ENCODE measurements at regions not wholly inside any gene's neighbourhood (a gene's known extent, or its start where the extent isn't known, plus 50 kb on each side); places are given as distances from the start of the nearest gene placed in this dataset.

GRCh38 chr7:68420342-68421192 is 1177.7 kb upstream of the AUTS2 start:
- no peak overlapping the region for H2BK5ac ChIP-seq (ENCODE audit: low read length)
- H3K4ac ChIP-seq (ENCODE audit: low read depth, low read length), result no peak overlapping the region
- no peak overlapping the region for H3K4me2 ChIP-seq (ENCODE audit: low read length)
- no peak overlapping the region for H4K5ac ChIP-seq (ENCODE audit: low read length)
- H4K8ac ChIP-seq (ENCODE audit: low read depth, low read length), result no peak overlapping the region
- no peaks in the 10 kb centered on the region for H3K27me3 ChIP-seq (ENCODE audit: insufficient read depth, low read length, poor library complexity)
- no peak overlapping the region for H3K4me3 ChIP-seq (ENCODE audit: low read length)
- H3K36me3 ChIP-seq (ENCODE audit: control insufficient read depth, insufficient read depth, low read length), result no peaks in the 10 kb centered on the region
- no peak overlapping the region for H2BK15ac ChIP-seq (replicated peaks; ENCODE audit: low read depth)
- no peak overlapping the region for H2AK5ac ChIP-seq (ENCODE audit: low read length)
- H2BK120ac ChIP-seq (ENCODE audit: low read depth, low read length), result no peak overlapping the region
- no peaks in the 10 kb centered on the region for H3K79me2 ChIP-seq (ENCODE audit: control insufficient read depth, insufficient read depth, low read length)
- WGBS (ENCODE audit: extremely low coverage, insufficient coverage, low lambda C conversion rate), result no CpG with 5 or more reads among the region's 11 CpGs
- no peak overlapping the region for H3K9ac ChIP-seq (ENCODE audit: low read length)
- no peak for DNase-seq
- H3K79me1 ChIP-seq (ENCODE audit: low read length), result no peaks in the 10 kb centered on the region
- no peak overlapping the region for H3K23ac ChIP-seq (ENCODE audit: low read length)
- no peak overlapping the region for H3K56ac ChIP-seq (ENCODE audit: low read length)
- no peaks in the 10 kb centered on the region for H3K4me1 ChIP-seq (ENCODE audit: control insufficient read depth, low read depth, low read length)
- H3K27ac ChIP-seq (ENCODE audit: low read depth, low read length), result no peak overlapping the region
- no peak overlapping the region for H3K18ac ChIP-seq (ENCODE audit: low read length)

- Histone ChIP-seq H3K9ac (ENCODE audit: low read length) (no peak overlapping the region), H3K4me1 (ENCODE audit: control insufficient read depth, low read depth, low read length) (no peaks in the 10 kb centered on the region), H4K5ac (ENCODE audit: low read length) (no peak overlapping the region), H3K79me2 (ENCODE audit: control insufficient read depth, insufficient read depth, low read length) (no peaks in the 10 kb centered on the region), H2AK5ac (ENCODE audit: low read length) (no peak overlapping the region), H3K4me3 (ENCODE audit: low read length) (no peak overlapping the region), H3K18ac (ENCODE audit: low read length) (no peak overlapping the region), H3K23ac (ENCODE audit: low read length) (no peak overlapping the region), H4K8ac (ENCODE audit: low read depth, low read length) (no peak overlapping the region), H3K79me1 (ENCODE audit: low read length) (no peaks in the 10 kb centered on the region), H3K4ac (ENCODE audit: low read depth, low read length) (no peak overlapping the region), H2BK15ac (replicated peaks; ENCODE audit: low read depth) (no peak overlapping the region), H3K27me3 (ENCODE audit: insufficient read depth, low read length, poor library complexity) (no peaks in the 10 kb centered on the region), H3K27ac (ENCODE audit: low read depth, low read length) (no peak overlapping the region), H2BK5ac (ENCODE audit: low read length) (no peak overlapping the region), H3K36me3 (ENCODE audit: control insufficient read depth, insufficient read depth, low read length) (no peaks in the 10 kb centered on the region), H3K56ac (ENCODE audit: low read length) (no peak overlapping the region), H3K4me2 (ENCODE audit: low read length) (no peak overlapping the region), H2BK120ac (ENCODE audit: low read depth, low read length) (no peak overlapping the region)
- no peak for DNase-seq
- WGBS (ENCODE audit: extremely low coverage, insufficient coverage, low lambda C conversion rate), result no CpG with 5 or more reads among the region's 7 CpGs
Measured at GRCh38 chr7:68421712-68422111, 1176.6 kb upstream of the AUTS2 start.

GRCh38 chr7:68422281-68422680 is 1176.0 kb upstream of the AUTS2 start:
- Histone ChIP-seq H2BK120ac (ENCODE audit: low read depth, low read length) (no peak overlapping the region), H2BK5ac (ENCODE audit: low read length) (no peak overlapping the region), H3K56ac (ENCODE audit: low read length) (no peak overlapping the region), H3K36me3 (ENCODE audit: control insufficient read depth, insufficient read depth, low read length) (no peaks in the 10 kb centered on the region), H3K79me1 (ENCODE audit: low read length) (no peaks in the 10 kb centered on the region), H3K4me2 (ENCODE audit: low read length) (no peak overlapping the region), H2AK5ac (ENCODE audit: low read length) (no peak overlapping the region), H3K9ac (ENCODE audit: low read length) (no peak overlapping the region), H3K4me3 (ENCODE audit: low read length) (no peak overlapping the region), H4K8ac (ENCODE audit: low read depth, low read length) (no peak overlapping the region), H3K79me2 (ENCODE audit: control insufficient read depth, insufficient read depth, low read length) (no peaks in the 10 kb centered on the region), H3K27ac (ENCODE audit: low read depth, low read length) (no peak overlapping the region), H3K4me1 (ENCODE audit: control insufficient read depth, low read depth, low read length) (no peaks in the 10 kb centered on the region), H3K27me3 (ENCODE audit: insufficient read depth, low read length, poor library complexity) (no peaks in the 10 kb centered on the region), H3K23ac (ENCODE audit: low read length) (no peak overlapping the region), H3K18ac (ENCODE audit: low read length) (no peak overlapping the region), H3K4ac (ENCODE audit: low read depth, low read length) (no peak overlapping the region), H2BK15ac (replicated peaks; ENCODE audit: low read depth) (no peak overlapping the region), H4K5ac (ENCODE audit: low read length) (no peak overlapping the region)
- WGBS (ENCODE audit: extremely low coverage, insufficient coverage, low lambda C conversion rate), result no CpG with 5 or more reads among the region's 4 CpGs
- DNase-seq, result no peak

- Histone ChIP-seq H3K56ac (ENCODE audit: low read length) (no peak overlapping the region), H3K18ac (ENCODE audit: low read length) (no peak overlapping the region), H4K5ac (ENCODE audit: low read length) (no peak overlapping the region), H3K27ac (ENCODE audit: low read depth, low read length) (no peak overlapping the region), H2AK5ac (ENCODE audit: low read length) (no peak overlapping the region), H4K8ac (ENCODE audit: low read depth, low read length) (no peak overlapping the region), H2BK15ac (replicated peaks; ENCODE audit: low read depth) (no peak overlapping the region), H3K27me3 (ENCODE audit: insufficient read depth, low read length, poor library complexity) (no peaks in the 10 kb centered on the region), H3K23ac (ENCODE audit: low read length) (no peak overlapping the region), H2BK120ac (ENCODE audit: low read depth, low read length) (no peak overlapping the region), H3K79me2 (ENCODE audit: control insufficient read depth, insufficient read depth, low read length) (no peaks in the 10 kb centered on the region), H3K4me2 (ENCODE audit: low read length) (no peak overlapping the region), H3K9ac (ENCODE audit: low read length) (no peak overlapping the region), H2BK5ac (ENCODE audit: low read length) (no peak overlapping the region), H3K79me1 (ENCODE audit: low read length) (no peaks in the 10 kb centered on the region), H3K4ac (ENCODE audit: low read depth, low read length) (no peak overlapping the region), H3K4me1 (ENCODE audit: control insufficient read depth, low read depth, low read length) (no peaks in the 10 kb centered on the region), H3K36me3 (ENCODE audit: control insufficient read depth, insufficient read depth, low read length) (no peaks in the 10 kb centered on the region), H3K4me3 (ENCODE audit: low read length) (no peak overlapping the region)
- DNase-seq, result no peak
- no CpG with 5 or more reads among the region's 5 CpGs for WGBS (ENCODE audit: extremely low coverage, insufficient coverage, low lambda C conversion rate)
Measured at GRCh38 chr7:68423356-68423755, 1174.9 kb upstream of the AUTS2 start.

GRCh38 chr7:68424658-68425297 is 1173.5 kb upstream of the AUTS2 start:
- H2BK120ac ChIP-seq (ENCODE audit: low read depth, low read length), result no peak overlapping the region
- no peak overlapping the region for H2BK5ac ChIP-seq (ENCODE audit: low read length)
- no peak overlapping the region for H2AK5ac ChIP-seq (ENCODE audit: low read length)
- no peaks in the 10 kb centered on the region for H3K27me3 ChIP-seq (ENCODE audit: insufficient read depth, low read length, poor library complexity)
- H2BK15ac ChIP-seq (replicated peaks; ENCODE audit: low read depth), result no peak overlapping the region
- no CpG with 5 or more reads among the region's 4 CpGs for WGBS (ENCODE audit: extremely low coverage, insufficient coverage, low lambda C conversion rate)
- no peaks in the 10 kb centered on the region for H3K79me1 ChIP-seq (ENCODE audit: low read length)
- no peak overlapping the region for H3K4me3 ChIP-seq (ENCODE audit: low read length)
- no peak overlapping the region for H3K4me2 ChIP-seq (ENCODE audit: low read length)
- H3K56ac ChIP-seq (ENCODE audit: low read length), result no peak overlapping the region
- H3K4me1 ChIP-seq (ENCODE audit: control insufficient read depth, low read depth, low read length), result no peaks in the 10 kb centered on the region
- no peak overlapping the region for H3K9ac ChIP-seq (ENCODE audit: low read length)
- no peak for DNase-seq
- H3K23ac ChIP-seq (ENCODE audit: low read length), result no peak overlapping the region
- H3K18ac ChIP-seq (ENCODE audit: low read length), result no peak overlapping the region
- no peak overlapping the region for H4K8ac ChIP-seq (ENCODE audit: low read depth, low read length)
- H3K27ac ChIP-seq (ENCODE audit: low read depth, low read length), result no peak overlapping the region
- no peak overlapping the region for H3K4ac ChIP-seq (ENCODE audit: low read depth, low read length)
- no peaks in the 10 kb centered on the region for H3K36me3 ChIP-seq (ENCODE audit: control insufficient read depth, insufficient read depth, low read length)
- no peaks in the 10 kb centered on the region for H3K79me2 ChIP-seq (ENCODE audit: control insufficient read depth, insufficient read depth, low read length)
- no peak overlapping the region for H4K5ac ChIP-seq (ENCODE audit: low read length)
